ENCODE measurements at regions not wholly inside any gene's neighbourhood (a gene's known extent, or its start where the extent isn't known, plus 50 kb on each side); places are given as distances from the start of the nearest gene placed in this dataset.

DNA sequence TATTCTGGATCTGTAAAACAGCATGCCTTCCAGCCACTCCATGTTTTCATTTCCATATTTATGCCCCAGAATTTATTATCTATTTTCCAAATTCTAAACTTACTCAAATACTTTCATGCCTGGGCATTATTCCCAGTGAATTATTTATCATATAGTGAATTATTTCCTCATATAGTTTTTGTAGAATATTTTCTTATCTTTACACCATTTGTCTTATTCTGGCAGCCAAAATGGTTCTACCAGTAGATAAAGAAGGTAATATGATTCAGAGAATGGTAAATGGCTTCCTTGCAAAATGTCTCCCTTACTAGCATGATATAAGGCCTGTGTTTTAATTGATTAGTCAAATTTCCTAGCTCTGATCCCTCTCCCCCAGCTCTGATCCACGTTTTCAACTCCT, 305.8 kb downstream of the SPRY2 start:
- H3K4me3 Mint-ChIP-seq (ENCODE audit: unreplicated experiment) = no peak overlapping the region
- H3K27ac Mint-ChIP-seq (ENCODE audit: unreplicated experiment) = no peak overlapping the region
- no peaks in the 10 kb centered on the region for H3K9me3 Mint-ChIP-seq (ENCODE audit: unreplicated experiment)
- DNase-seq (ENCODE audit: low spot score) = no peak
- H3K36me3 Mint-ChIP-seq (ENCODE audit: low read depth, unreplicated experiment) = no peaks in the 10 kb centered on the region
- peaks cover 25% of the 10 kb centered on the region for H3K4me1 Mint-ChIP-seq (ENCODE audit: unreplicated experiment)
- TF ChIP-seq, protein P1, sequence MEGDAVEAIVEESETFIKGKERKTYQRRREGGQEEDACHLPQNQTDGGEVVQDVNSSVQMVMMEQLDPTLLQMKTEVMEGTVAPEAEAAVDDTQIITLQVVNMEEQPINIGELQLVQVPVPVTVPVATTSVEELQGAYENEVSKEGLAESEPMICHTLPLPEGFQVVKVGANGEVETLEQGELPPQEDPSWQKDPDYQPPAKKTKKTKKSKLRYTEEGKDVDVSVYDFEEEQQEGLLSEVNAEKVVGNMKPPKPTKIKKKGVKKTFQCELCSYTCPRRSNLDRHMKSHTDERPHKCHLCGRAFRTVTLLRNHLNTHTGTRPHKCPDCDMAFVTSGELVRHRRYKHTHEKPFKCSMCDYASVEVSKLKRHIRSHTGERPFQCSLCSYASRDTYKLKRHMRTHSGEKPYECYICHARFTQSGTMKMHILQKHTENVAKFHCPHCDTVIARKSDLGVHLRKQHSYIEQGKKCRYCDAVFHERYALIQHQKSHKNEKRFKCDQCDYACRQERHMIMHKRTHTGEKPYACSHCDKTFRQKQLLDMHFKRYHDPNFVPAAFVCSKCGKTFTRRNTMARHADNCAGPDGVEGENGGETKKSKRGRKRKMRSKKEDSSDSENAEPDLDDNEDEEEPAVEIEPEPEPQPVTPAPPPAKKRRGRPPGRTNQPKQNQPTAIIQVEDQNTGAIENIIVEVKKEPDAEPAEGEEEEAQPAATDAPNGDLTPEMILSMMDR (IDR thresholded peaks at IDR 0.05; ENCODE audit: unreplicated experiment) = no peak
- no peaks in the 10 kb centered on the region for H3K27me3 Mint-ChIP-seq (ENCODE audit: unreplicated experiment)

DNA sequence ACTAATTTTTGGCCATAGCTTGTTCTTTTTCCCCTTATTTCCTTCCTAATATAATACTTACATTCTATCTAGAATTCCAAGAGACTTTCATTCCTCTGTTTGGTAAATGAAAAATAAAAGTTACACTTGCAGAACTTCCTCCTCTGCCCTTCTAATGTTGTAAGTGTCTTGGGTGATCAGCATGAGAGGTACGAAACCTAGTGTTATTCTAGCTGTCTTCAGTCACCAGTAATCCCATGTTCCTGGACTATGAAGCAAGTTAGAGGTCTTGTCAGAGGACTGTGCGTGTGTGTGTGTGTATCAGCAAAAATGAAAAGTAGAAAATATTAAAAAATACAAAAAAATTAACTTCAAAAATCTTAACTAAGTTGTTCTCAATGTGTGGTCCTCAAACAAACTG, 307.0 kb downstream of the SPRY2 start:
- Mint-ChIP-seq H3K27ac (ENCODE audit: unreplicated experiment) (no peak overlapping the region), H3K27me3 (ENCODE audit: unreplicated experiment) (no peaks in the 10 kb centered on the region), H3K9me3 (ENCODE audit: unreplicated experiment) (no peaks in the 10 kb centered on the region), H3K36me3 (ENCODE audit: low read depth, unreplicated experiment) (no peaks in the 10 kb centered on the region), H3K4me3 (ENCODE audit: unreplicated experiment) (no peak overlapping the region), H3K4me1 (ENCODE audit: unreplicated experiment) (peaks cover 22% of the 10 kb centered on the region)
- no peak for DNase-seq (ENCODE audit: low spot score)
- TF ChIP-seq, protein P1 (IDR thresholded peaks at IDR 0.05; ENCODE audit: unreplicated experiment) = no peak

DNA sequence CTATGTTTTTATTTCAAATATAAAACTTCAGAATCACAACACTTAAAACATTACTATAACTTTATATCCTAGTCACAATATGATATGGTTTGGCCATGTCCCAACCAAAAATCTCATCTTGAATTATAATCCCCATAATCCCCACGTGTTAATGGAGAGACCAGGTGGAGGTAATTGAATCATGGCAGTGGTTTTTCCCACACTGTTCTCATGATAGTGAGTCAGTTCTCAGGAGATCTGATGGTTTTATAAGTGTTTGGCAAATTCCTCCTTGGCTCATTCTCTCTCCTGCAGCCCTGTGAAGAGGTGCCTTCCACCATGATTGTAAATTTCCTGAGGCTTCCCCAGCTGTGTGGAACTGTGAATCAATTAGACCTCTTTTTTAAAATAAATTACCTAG, 307.6 kb downstream of the SPRY2 start:
- no peak for DNase-seq (ENCODE audit: low spot score)

DNA sequence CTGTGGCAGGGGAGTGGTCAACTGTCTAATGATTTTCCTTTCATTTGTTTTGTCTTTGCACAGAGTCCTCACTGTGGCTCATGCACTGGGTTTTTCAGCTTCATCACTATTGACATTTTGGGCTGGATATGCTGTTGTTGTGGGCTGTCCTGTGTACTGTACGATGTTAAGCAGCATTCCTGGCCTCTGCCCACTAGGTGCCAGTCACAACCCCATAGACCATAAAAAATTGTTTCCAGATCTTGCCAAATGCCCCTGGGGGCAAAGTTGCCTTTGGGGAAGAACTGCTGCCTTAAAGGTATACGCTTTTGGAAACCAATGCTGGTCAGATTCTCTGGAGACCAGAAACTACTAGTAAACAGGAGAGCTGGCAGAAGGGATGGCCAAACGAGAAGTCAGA, 310.4 kb downstream of the SPRY2 start:
- TF ChIP-seq, protein P1 (IDR thresholded peaks at IDR 0.05; ENCODE audit: unreplicated experiment) = no peak
- no peak overlapping the region for H3K27ac Mint-ChIP-seq (ENCODE audit: unreplicated experiment)
- DNase-seq (ENCODE audit: low spot score) = peak; percentile 6
- no peaks in the 10 kb centered on the region for H3K9me3 Mint-ChIP-seq (ENCODE audit: unreplicated experiment)
- H3K4me1 Mint-ChIP-seq (ENCODE audit: unreplicated experiment) = no peaks in the 10 kb centered on the region
- no peak overlapping the region for H3K4me3 Mint-ChIP-seq (ENCODE audit: unreplicated experiment)
- H3K36me3 Mint-ChIP-seq (ENCODE audit: low read depth, unreplicated experiment) = no peaks in the 10 kb centered on the region
- H3K27me3 Mint-ChIP-seq (ENCODE audit: unreplicated experiment) = no peaks in the 10 kb centered on the region

More for the DNA sequence above, 307.6 kb downstream of the SPRY2 start:
- H3K36me3 Mint-ChIP-seq (ENCODE audit: low read depth, unreplicated experiment) = no peaks in the 10 kb centered on the region
- H3K4me1 Mint-ChIP-seq (ENCODE audit: unreplicated experiment) = peaks cover 15% of the 10 kb centered on the region
- H3K9me3 Mint-ChIP-seq (ENCODE audit: unreplicated experiment) = no peaks in the 10 kb centered on the region
- H3K27ac Mint-ChIP-seq (ENCODE audit: unreplicated experiment) = no peak overlapping the region
- no peaks in the 10 kb centered on the region for H3K27me3 Mint-ChIP-seq (ENCODE audit: unreplicated experiment)
- TF ChIP-seq, protein P1 (IDR thresholded peaks at IDR 0.05; ENCODE audit: unreplicated experiment) = no peak
- H3K4me3 Mint-ChIP-seq (ENCODE audit: unreplicated experiment) = no peak overlapping the region

DNA sequence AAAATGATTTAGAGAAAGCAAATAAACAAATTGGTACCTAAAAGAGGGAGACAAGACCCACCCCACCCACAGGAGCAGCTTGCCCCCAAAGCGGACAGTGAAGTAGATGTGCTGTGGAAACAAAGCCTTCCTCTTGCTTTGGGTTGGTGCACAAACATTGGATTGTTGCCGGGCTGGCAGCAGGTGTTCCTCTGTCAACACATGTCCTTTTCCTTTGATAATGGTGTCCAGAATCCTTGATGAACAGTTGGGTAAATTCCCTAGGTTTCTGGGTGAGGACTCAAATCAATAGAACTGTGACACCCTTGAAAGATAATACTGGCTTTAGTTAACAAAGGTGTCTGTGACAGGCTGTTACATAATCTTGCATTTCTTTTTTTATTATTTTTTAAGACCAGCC, 311.8 kb downstream of the SPRY2 start:
- H3K9me3 Mint-ChIP-seq (ENCODE audit: unreplicated experiment) = no peaks in the 10 kb centered on the region
- DNase-seq (ENCODE audit: low spot score) = no peak
- H3K27ac Mint-ChIP-seq (ENCODE audit: unreplicated experiment) = no peak overlapping the region
- no peaks in the 10 kb centered on the region for H3K4me1 Mint-ChIP-seq (ENCODE audit: unreplicated experiment)
- no peaks in the 10 kb centered on the region for H3K27me3 Mint-ChIP-seq (ENCODE audit: unreplicated experiment)
- TF ChIP-seq, protein P1 (IDR thresholded peaks at IDR 0.05; ENCODE audit: unreplicated experiment) = no peak
- no peaks in the 10 kb centered on the region for H3K36me3 Mint-ChIP-seq (ENCODE audit: low read depth, unreplicated experiment)
- H3K4me3 Mint-ChIP-seq (ENCODE audit: unreplicated experiment) = no peak overlapping the region

Data from endothelial cell (in vitro differentiated cells).